Right renal cortex interstitium (tissue), 3 donors: ENCODE measurements at regions not wholly inside any gene's neighbourhood (a gene's known extent, or its start where the extent isn't known, plus 50 kb on each side); places are given as distances from the start of the nearest gene placed in this dataset.

ENCODE experiments used
- DNase-seq, 3 donors: peaks; one replicate each; pipeline ENCODE4 v3.0.0-alpha.2; 2013; ENCODE audit warnings: low read depth in 3 of 3, low spot score in 2 of 3

DNA sequence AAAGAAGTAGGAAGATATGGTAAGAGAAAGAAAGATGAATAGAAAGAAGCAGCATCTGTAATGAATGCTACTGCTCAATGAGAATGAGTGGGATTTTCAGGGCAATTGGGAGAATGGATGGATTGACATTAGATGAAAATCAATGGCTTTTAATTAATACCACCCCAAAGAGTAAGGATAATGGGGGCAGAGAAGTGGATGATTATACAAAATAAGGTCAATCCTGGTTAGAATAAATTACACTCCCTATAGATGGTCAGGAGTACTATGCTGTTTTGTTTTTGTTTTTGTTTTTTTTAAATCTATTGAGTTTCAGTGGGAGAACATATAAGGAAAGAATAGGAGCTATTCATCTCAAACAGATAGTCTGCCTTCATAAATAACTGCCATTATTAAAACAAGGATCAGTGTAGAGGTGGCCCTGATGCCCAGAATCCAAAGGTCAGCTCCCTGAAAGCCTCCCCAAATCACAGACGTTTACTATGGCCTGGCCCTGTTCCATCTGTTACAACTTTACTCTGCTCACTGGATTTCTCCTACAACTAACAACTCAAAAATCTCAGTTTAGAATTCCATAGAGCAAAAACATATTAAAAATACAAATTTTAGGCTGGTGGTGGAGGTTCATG, 535.4 kb upstream of the NRSN1 start:
- no peak for DNase-seq

DNA sequence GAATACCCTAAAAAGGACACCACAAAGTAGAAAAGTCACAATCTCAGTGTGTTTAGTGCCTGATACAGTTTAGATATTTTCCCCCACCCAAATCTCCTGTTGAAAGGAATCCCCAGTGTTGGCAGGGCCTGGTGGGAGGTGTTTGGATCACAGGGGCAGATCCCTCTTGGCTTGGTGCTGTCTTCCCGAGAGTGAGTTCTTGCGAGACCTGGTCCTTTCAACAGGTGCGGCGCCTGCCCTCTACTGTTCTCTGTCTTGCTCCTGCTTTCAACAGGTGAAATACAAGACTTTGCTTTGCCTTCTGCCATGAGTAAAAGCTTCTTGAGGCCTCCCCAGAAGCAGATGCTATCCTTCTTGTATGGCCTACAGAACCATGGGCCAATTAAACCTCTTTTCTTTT, 534.3 kb upstream of the NRSN1 start:
- DNase-seq, result no peak

DNA sequence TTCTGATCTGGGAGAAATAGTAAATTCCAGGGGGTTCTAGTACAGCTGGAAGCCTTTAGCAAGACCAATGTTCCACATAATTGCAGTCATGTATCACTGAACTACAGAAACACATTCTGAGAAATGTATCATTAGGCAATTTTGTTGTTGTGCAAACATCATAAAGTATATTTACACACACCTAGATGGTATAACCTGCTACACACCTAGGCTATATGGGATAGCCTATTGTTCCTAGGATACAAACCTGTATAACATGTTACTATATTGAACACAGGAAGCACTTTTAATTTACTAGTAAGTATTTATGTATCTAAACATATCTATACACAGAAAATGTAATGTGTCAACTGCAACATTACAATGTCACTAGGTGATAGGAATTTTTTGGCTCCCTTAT, 525.9 kb upstream of the NRSN1 start:
- DNase-seq, result no peak

DNA sequence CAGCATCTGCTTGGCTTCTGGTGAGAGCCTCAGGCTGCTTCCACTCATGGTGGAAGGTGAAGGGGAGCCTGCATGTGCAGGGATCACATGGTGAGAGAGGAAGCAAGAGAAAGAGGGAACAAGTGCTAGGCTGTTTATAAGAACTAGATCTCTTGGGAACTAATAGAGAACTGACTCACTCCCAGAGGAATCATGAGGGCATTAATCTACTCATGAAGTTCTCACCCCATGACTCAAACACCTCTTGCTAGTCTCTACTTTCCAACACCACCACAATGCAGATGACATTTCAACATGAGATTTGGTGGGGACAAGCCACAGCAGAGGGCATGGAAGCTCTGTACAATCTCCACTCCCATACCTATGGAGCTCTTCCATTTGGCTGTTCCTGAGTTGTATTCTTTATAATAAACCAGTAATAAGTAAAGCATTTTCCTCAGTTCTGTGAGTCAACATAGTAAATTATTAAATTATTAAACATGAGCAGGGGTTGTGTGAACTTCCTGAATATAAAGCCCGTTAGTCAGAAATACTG, 524.1 kb upstream of the NRSN1 start:
- DNase-seq, result no peak

DNA sequence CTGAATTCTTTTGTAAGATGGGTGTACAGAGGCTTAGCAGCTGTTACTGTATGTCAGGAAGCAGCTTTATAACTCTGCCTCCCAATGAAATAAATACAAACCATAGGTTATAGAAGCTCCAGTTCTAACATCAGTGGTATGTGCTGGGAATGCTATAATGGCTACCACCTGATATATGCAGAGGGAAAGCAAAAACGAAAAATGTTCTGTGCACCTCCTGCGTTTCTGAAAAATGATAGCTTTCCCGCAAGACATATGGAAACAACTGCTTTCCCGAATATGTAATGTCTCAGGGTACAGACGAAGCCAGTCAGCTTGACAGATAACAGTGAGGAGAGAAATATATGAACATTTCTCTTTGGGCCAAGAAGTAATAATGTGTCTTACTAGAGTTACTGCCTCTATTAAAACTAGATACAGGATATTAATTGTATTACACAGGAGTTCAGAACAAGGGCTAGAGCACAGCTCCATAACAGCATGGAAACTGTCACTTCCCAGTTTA, 517.0 kb upstream of the NRSN1 start:
- DNase-seq, result peak in 2 of 3 donors; percentile 47 to 66

DNA sequence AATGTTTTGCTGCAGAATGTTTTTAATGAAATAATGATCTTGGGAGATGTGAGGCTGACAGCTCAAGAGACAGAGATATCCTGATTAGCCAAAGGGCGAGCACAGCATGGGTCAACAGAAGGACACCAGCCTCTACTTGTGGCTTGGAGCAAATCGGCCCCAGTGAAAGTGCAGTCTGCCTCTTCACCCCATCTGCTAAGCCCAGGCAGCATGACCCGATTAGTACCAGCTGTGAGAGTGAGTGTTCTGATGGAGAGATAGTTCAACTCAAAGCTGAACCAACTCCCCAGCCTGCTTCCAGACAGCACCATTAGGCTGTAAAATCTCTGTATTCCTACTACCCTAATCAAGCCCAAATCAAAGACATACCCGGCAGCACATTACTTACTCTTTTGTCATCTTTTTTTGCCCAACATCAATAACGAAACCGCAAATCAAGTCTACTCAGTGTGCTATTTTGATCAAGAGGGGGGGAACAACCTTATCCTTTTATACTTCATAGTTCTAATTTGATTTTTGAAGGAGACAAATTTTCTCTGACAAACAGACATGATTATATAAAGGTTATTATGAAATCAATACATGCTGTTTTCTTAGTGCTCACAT, 514.1 kb upstream of the NRSN1 start:
- no peak for DNase-seq

DNA sequence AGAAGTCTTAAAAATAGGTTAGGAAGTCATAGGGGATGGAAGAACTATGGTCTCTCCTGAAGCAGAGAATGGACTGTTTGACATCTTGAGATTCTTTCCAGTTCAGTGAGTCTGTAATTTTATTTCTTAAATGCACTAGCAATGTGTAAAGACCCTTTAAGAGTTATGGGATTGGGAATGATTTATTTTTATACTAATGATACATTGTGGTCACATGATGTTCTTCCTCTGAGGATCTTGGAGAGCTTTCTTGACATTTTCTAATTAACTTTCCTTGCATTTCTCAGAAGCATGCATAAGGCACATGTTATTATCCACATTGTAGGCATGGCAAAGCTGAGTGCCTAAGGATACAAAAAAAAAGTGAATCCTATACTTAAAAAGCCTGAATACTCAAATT, 507.6 kb upstream of the NRSN1 start:
- no peak for DNase-seq

DNA sequence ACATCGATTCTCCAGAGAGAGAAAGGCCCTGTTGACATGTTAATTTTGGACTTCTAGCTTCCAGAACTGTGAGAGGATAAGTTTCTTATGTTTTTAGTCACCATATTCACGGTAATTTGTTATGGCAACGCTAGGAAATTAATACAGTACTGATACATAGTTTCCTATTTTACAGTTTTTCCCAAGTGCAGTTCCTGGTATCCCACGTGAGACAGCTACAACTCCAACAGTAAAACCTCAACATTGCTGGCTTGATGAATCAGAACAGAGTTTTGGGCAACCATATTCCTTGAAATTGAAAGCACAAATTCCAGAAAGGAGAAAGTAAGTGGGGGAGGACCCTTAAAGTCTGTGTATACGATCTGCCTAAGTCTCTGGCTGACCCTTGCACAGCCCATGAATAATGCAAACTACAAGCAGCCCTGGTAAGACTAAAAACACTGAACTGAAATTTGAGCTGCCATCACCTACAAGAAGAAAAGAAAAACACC, 505.1 kb upstream of the NRSN1 start:
- no peak for DNase-seq

DNA sequence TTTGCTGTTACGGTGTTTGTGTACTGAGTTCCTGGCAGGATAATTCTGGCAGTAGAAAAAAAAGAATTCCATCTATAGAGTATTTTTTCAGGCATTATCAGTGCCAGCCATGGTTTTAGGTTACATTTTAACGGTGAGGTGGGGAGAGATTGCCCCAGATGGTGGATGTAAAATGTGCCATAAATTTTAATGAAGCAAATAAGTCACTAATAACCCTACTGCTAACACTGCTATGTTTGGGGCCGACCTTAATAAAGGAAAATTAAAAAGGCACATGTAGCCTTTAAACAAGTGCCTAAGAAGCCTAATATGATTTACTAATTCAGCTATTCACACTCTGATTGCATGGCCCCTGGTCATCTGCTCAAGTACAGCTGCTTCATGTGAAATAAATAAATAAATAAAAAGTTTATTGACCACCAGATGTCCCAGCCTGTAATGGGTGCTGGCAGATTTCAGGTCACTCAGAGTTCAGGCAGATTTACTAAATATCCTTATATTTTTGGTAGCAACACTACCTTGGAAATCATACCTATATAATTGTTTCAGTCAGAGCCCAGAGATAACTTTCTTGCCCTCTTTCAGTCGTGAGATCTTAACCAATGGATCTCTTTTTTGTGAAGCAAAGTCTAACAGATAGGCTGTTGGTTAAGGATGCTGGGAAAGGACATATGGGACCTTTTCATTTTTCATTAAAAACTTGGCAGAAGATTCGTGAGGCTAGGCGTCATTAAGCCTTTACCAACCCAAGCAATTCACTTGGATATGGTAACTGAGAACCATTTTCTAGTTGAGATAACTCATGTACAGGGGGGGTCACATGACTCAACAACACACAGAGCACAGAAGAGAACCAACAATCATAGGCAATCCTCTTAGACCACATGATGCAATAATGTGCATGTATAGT, 495.0 kb upstream of the NRSN1 start:
- DNase-seq, result no peak

DNA sequence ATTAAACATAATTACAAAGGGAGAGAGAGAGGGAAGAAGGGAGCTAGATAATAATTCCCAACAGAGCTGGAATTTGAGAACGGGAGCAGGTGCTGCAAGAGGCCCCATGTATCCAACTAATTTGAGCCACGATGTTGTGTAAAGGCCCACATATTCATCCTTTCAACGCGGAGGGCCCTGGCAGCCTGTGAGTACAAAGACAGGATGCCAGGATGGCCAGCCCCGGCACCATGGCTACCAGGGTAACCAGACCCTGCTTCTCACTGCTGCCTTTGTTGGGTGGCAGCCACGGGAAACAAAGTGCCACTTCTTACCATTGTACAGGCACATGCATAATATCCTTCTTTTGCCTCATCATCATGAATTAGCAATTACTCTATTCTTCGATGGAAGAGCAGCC, 492.0 kb upstream of the NRSN1 start:
- no peak for DNase-seq

DNA sequence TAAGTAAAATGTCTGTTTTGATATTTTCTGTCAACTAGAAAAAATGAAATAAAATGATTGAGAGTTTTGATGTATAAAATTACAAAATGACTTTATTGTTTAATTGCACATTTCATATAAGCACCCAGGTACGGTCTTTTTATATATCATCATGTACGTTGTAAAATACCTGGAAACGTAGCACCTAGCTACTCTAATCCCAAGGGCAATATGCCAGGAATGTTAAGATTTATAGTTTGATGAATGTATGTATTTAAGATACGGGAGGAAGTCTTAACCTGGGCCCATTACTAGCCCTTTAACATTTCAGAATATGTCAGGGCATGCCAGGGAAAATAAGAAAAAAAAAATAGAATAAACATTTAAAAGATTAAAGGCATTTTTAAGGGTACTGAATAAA, 490.9 kb upstream of the NRSN1 start:
- DNase-seq, result no peak

DNA sequence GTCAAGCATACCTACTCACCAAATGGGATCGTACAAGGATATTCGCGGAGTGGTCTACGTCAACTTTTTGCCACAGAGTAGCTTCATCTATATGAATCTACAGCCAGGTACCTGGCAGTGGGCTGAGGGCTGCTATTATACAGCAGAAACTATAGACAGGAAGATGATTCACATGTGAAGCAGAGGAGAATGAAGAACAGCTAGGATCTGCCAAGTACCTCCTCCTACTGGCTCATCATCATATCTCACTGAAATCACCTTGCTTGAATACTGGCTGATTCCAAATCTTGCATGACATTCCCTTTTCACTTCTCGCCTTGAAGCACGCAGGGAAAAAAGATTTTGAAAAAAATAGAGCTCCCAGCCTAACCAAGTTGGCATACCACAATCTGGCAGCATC, 488.7 kb upstream of the NRSN1 start:
- no peak for DNase-seq

DNA sequence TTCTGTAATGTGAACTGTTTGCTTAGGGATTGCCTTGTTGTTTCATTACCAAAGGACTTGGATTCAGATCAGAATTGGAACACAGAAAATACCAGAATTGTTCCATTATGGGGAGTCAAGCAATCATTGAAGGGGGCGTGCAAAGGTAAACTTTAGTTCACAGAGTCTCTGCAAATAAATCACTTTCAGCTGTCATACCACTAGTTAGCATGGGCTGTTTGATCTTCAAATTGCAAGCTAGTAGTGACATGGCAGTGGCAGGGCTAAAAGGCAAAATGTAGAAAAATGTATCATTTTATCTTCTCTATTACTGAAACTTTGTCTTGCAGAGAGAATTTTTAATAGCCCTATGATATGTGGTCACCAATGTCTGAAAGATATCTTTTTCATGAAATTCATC, 483.2 kb upstream of the NRSN1 start:
- no peak for DNase-seq

DNA sequence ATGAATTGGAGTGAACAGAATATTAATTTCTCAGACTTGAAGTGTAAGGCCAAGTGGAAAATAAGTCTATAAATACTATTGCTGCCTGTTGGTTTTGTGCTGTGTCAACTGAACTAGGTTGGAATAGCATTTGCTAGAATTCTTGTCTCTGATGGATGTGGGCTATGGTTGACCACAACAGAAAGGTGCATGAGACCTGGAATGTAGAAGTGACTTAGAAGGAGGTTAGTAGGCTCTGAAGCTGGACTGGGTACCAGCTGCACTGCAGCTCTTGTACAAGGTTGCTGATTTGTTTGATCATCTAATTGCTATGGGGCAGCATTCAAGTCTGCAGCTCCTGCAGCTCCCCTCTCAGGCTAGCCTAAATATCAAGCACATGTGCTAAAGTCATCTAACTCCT, 479.0 kb upstream of the NRSN1 start:
- DNase-seq, result no peak

DNA sequence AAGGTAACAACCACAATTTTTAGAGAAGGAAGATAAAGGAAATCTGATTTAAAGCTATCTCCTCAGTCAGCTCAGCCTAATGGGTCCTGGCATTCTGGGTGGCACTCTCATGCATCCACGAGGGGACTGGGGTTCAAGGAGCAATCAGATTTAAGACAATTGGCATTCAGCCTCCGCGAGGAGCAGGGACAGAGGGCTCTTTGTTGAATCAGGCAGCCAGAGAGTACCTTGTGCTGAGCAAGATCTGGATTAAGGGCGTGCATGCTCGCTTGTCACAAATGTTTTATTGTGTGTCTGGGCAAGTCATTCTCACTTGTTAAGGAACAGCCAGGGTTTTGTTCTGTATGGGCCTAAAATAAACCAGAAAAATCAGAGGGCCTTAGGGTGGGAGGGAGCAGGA, 475.3 kb upstream of the NRSN1 start:
- no peak for DNase-seq

DNA sequence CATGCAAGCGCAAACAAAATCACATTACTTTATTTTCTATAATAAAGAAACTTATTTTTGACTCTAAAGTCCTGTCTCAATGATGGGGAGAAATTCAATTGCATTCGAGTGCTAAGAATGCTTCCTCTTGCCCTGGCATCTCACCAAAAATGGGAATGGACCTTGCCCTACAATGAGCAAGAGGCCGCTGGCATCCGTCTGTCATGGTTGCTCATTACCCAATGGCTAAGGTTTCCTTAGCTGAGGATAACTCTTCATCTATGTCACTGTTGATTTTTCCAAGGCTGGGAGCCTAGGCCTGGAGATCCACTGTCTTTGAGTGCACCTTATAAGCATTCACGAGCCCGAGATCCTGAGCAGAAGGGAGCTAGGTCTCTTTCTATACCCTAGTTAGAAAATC, 471.3 kb upstream of the NRSN1 start:
- no peak for DNase-seq

DNA sequence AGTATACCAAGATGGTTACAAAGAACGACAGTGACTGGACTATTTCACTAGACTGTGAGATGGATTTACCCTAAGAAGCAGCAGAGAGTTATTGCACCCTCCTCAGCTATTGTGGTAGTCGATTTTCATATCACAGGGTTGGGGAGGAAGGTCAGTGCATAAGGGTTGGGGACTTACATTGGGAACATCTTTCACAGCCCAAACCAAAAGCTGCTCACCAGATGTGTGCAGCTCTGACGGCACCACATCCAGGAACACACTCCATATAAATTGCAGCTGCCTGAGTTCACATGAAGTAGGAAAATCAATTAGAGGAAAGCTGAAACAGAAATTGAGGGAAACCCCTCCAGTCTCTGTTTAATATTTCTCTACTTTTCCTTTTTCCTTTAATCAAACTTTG, 470.5 kb upstream of the NRSN1 start:
- no peak for DNase-seq

DNA sequence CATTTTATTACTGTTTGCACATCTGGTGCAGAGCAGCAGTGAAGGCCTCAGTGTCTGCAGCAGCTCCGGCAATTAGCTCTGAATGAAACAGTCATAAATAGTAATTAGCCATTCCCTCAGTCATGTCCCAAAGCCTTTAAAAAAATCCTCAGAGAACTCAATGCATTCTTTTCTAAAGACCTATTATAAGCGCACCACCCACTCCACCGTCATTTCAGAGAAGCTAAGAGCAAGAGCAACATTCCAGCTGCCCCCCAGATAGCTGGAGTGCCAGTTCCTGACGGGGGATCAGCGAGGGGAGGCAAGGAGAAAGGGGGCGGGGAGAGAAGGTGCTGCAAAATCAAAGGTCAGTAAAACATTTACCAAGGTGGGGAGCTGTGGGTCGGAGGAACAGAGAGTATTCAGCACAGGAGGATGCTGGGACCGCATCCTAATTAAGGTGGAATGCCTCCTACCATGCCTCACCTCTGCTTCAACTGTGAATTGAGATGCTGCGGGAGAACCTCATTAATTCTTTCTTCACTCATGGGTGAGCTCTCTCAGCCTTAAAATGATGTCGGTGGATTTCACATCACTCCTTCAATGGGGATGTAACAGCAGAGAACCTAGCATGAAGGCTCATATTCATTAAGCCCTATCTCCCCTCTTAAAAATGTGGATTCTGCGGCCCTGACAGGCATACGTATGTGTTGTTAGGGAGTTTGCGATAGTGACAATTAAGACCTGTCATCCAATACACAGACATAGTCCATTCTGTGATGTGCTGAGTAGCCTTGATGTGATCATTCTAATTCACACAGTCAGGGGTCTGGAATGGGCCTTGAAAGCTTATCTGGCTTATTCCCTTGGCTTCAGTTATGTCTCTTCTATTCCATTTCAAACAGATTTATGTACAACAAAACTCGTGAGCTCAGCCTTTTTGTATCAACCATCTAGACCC, 469.5 kb upstream of the NRSN1 start:
- no peak for DNase-seq

DNA sequence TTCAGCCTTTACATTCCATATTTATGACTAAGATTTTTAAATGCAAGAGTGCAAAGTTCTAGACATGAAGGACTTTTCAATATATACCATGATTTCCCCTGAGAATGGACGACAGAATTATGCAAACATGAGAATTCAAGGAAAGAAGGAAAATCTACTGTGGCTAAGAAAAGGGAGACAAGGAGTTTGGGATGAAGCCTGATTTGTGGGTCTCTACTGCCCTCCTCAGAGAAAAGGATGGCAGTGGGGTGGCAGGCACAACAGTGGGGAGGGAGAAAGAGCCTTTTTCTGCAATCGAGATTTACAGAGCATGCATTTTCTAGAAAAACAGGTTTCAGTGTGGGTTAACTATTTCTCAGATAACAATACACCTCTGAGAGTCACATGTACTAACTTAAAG, 466.9 kb upstream of the NRSN1 start:
- peak in 2 of 3 donors; percentile 41 to 47 for DNase-seq

DNA sequence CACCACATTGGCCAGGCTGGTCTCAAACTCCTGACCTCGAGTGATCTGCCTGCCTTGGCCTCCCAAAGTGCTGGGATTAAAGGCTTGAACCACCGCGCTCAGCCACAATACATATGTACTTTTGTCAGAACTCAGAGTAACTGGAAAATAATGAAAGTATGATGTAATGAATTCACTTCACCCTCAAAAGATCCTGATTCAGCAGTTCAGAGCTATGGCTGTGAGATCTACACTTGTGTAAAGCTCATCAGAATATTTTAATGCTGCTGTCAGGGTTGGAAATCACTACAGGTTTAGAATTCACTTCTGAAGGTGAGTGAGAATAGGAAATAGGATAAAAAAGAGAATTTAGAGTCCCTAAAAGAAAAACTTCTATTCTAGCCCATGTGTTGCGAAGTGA, 464.5 kb upstream of the NRSN1 start:
- no peak for DNase-seq
